K562 (cell line): ENCODE measurements at regions not wholly inside any gene's neighbourhood (a gene's known extent, or its start where the extent isn't known, plus 50 kb on each side); places are given as distances from the start of the nearest gene placed in this dataset.

Source experiments
- CBX2 ChIP-seq: fragments of 200-600 bp; sonication (generic); IDR thresholded peaks from one replicate; pipeline ENCODE4 v1.6.1; 2012; ENCODE audit warnings: mild to moderate bottlenecking, low read length, inconsistent platforms; ENCODE audit not compliant: insufficient read depth, poor library complexity, severe bottlenecking
- GATAD2B ChIP-seq: fragments of 450-650 bp; IDR thresholded peaks from 2 replicates; pipeline ENCODE4 v1.6.1; 2017; ENCODE audit warnings: mild to moderate bottlenecking, borderline replicate concordance
- TF ChIP-seq, protein P1 (sequence below), 3 experiments: IDR thresholded peaks in 2 of 3; conservative IDR thresholded peaks in 1 of 3; 2 replicates each; pipeline ENCODE4 v1.5.1; 2011 to 2012; ENCODE audit warnings: low read length in 3 of 3, mild to moderate bottlenecking in 3 of 3, control low read depth in 2 of 3, improper control_type of control experiment in 1 of 3, inconsistent platforms in 1 of 3, low read depth in 1 of 3, mixed read lengths in 1 of 3, moderate library complexity in 1 of 3; ENCODE audit not compliant: insufficient read depth in 2 of 3

DNA sequence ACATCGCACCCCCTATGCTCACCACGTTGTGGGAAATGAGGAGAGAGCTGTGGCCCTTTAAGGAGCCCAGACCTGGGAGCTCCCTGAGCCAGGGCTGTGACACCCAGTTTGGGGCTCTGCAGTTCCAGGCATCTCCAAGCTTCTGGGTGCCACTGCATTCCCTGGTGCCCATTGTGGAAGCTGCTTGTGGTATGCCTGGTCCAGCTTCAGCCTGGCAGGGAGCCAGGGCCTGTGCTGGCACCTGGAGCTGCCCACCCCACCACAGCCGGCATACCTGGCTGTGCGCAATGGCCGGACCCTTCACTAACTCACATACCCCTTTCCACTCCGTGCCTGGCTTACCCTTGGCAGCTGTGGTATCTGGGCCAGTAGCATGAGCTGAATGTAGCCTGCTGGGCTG, 107.9 kb upstream of the OR4E1 start:
- TF ChIP-seq, protein P1, sequence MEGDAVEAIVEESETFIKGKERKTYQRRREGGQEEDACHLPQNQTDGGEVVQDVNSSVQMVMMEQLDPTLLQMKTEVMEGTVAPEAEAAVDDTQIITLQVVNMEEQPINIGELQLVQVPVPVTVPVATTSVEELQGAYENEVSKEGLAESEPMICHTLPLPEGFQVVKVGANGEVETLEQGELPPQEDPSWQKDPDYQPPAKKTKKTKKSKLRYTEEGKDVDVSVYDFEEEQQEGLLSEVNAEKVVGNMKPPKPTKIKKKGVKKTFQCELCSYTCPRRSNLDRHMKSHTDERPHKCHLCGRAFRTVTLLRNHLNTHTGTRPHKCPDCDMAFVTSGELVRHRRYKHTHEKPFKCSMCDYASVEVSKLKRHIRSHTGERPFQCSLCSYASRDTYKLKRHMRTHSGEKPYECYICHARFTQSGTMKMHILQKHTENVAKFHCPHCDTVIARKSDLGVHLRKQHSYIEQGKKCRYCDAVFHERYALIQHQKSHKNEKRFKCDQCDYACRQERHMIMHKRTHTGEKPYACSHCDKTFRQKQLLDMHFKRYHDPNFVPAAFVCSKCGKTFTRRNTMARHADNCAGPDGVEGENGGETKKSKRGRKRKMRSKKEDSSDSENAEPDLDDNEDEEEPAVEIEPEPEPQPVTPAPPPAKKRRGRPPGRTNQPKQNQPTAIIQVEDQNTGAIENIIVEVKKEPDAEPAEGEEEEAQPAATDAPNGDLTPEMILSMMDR (IDR thresholded peaks at IDR 0.05 in 2 of 3, conservative IDR thresholded peaks at IDR 0.05 in 1 of 3; ENCODE audit: insufficient read depth in 2 of 3, low read depth in 1 of 3, low read length in 3 of 3), result no peak
- TF ChIP-seq GATAD2B, result no peak
- no peak for TF ChIP-seq CBX2
